SU-DHL-6 (cell line): ENCODE measurements at regions not wholly inside any gene's neighbourhood (a gene's known extent, or its start where the extent isn't known, plus 50 kb on each side); places are given as distances from the start of the nearest gene placed in this dataset.
"Not testable (repeated sequence)": the region's sequence is repeated elsewhere in the genome, so short reads cannot be mapped to it uniquely, and the experiment has no call there.

Experiments
- CTCF ChIP-seq: fragments of 200-600 bp; sonication (generic); IDR thresholded peaks from one replicate; pipeline ENCODE4 v1.5.1; 2017; ENCODE audit warnings: antibody characterized with exemption, mild to moderate bottlenecking, low read length, moderate library complexity; ENCODE audit not compliant: insufficient read depth, poor library complexity, severe bottlenecking
- EZH2phosphoT487 ChIP-seq: fragments of 200-600 bp; sonication (generic), shearing (Covaris generic); conservative IDR thresholded peaks from 2 replicates; pipeline ENCODE4 v1.6.1; 2018; ENCODE audit warnings: mild to moderate bottlenecking, antibody characterized with exemption, low read length, moderate library complexity, mixed read lengths

GRCh38 chr9:42851701-42852100, 668.2 kb downstream of the SPATA31A6 start:
- TF ChIP-seq CTCF, EZH2phosphoT487: not testable (repeated sequence)
